Activated T-helper 2 cell treated with anti-CD3 and anti-CD28 coated beads, Interferon-gamma antibody, Interleukin-2, Interleukin-4, amounts not matched to agents 10 μg/mL and 5 μg/mL and 100 μg/mL, durations not matched to agents 14 hours and 24 hours and 36 hours (primary cell): ENCODE measurements at regions not wholly inside any gene's neighbourhood (a gene's known extent, or its start where the extent isn't known, plus 50 kb on each side); places are given as distances from the start of the nearest gene placed in this dataset.

Source experiments
- DNase-seq: peaks from one replicate; pipeline ENCODE4 v3.0.0; 2021; ENCODE audit warnings: low spot score
- H3K27ac Mint-ChIP-seq: one replicate; pipeline ENCODE4 v1.8.0; 2021; ENCODE audit warnings: mixed read lengths
- H3K27me3 Mint-ChIP-seq: one replicate; pipeline ENCODE4 v1.8.0; 2021; ENCODE audit warnings: low read depth, mixed read lengths
- H3K36me3 Mint-ChIP-seq: one replicate; pipeline ENCODE4 v1.8.0; 2021; ENCODE audit warnings: low read depth, mixed read lengths
- H3K4me1 Mint-ChIP-seq: one replicate; pipeline ENCODE4 v1.8.0; 2021; ENCODE audit warnings: low read depth, mixed read lengths
- H3K4me3 Mint-ChIP-seq: one replicate; pipeline ENCODE4 v1.8.0; 2021; ENCODE audit warnings: low read depth, mild to moderate bottlenecking, moderate library complexity, mixed read lengths
- H3K9me3 Mint-ChIP-seq: one replicate; pipeline ENCODE4 v1.8.0; 2021; ENCODE audit warnings: mixed read lengths
- intact Hi-C: fragments of 100-400 bp; cut with micrococcal nuclease; formaldehyde crosslinking; loops from one replicate; pipeline ENCODE4 v1.15.1; 2023

DNA sequence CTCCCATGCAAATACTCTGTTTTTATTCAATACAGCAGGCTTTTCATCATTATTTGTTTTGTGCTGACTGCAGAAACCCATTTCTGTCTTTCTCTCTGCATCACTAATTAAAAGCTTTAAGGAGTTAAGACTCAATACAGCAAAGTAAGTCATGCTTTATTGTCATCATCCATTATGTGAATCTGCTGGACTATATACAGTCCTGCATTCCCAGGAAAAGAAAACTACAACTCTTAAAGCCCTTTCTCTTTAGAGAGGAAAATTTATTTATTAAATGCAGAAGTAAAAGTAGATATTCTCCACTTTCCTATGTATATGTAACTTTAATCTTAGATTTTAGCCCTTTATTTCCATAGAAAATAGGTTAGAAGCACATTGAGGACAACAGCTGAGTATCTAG, 706.6 kb upstream of the RGMB start:
- Mint-ChIP-seq H3K4me3 (no peak overlapping the region), H3K27me3 (peaks cover 2% of the 10 kb centered on the region), H3K4me1 (peaks cover 6% of the 10 kb centered on the region), H3K27ac (no peak overlapping the region), H3K36me3 (no peaks in the 10 kb centered on the region), H3K9me3 (no peaks in the 10 kb centered on the region)
- intact Hi-C loops = no loop called here
- no peak for DNase-seq

DNA sequence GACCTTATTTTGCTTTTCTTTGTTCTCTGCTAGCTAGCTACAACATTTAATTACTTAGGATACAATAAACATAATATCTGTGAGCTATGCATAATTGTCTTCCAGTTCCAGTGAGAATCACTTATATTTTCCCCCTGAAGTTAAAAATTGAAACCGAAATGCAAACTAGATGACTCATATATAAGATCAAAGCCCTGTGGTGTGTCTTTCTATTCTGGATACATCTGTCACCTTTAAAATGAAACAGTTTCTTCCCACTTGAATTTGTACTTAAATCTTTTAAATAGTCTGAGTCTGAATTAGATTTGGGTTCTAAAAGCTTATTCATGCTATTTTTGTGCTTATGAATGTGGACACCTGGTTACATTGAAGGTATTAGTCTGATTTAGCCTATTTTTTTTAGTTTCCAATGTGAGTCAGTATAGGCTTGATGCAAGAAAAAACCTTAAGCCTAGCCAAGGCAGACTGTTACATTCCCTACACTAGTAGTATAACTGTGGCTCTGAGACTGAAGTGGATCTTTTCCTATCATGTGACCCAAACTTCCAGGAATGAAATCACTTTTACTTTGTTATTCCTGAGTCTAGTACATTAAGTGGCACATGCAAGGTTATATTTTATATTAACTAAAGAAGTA, 703.5 kb upstream of the RGMB start:
- H3K4me1 Mint-ChIP-seq = peaks cover 6% of the 10 kb centered on the region
- intact Hi-C loops = no loop called here
- H3K9me3 Mint-ChIP-seq = no peaks in the 10 kb centered on the region
- peaks cover 2% of the 10 kb centered on the region for H3K27me3 Mint-ChIP-seq
- H3K27ac Mint-ChIP-seq = no peak overlapping the region
- no peak for DNase-seq
- no peak overlapping the region for H3K4me3 Mint-ChIP-seq
- H3K36me3 Mint-ChIP-seq = no peaks in the 10 kb centered on the region

DNA sequence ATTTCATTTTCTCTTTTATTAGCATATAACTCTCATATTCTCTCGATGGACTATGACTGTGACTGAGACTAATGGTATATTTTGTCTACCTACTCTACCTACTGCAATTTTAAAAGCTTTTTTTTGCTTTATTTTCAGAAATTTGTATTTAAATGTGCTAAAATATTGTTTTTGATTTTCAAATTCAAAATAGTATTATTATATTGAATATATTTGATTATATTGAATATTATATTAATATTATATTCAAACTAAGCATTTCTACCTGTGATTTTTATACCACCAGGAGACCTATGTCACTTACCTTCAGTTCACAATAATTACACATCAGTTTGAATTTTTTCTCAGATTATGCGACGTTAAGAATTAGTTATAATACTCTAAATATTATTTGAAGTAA, 700.5 kb upstream of the RGMB start:
- Mint-ChIP-seq H3K4me1 (peaks cover 6% of the 10 kb centered on the region), H3K9me3 (no peaks in the 10 kb centered on the region), H3K36me3 (no peaks in the 10 kb centered on the region), H3K4me3 (no peak overlapping the region), H3K27ac (no peak overlapping the region), H3K27me3 (peaks cover 2% of the 10 kb centered on the region)
- DNase-seq = no peak
- intact Hi-C loops = no loop called here

DNA sequence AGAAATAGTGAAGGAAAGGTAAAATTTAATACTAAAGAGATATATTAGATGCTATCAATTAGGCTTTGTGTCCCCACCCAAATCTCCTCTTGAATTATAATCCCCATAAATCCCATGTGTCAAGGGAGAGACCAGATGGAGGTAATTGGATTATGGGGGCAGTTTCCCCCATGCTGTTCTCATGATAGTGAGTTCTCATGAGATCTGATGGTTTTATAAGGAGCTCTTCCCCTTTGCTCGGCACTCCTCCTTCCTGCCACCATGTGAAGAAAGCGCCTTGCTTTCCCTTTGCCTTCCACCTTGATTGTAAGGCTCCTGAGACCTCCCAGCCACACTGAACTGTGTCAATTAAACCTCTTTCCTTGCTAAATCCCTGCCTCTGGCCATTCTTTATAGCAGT, 697.0 kb upstream of the RGMB start:
- no peaks in the 10 kb centered on the region for H3K27me3 Mint-ChIP-seq
- DNase-seq = no peak
- H3K9me3 Mint-ChIP-seq = no peaks in the 10 kb centered on the region
- H3K27ac Mint-ChIP-seq = no peak overlapping the region
- H3K36me3 Mint-ChIP-seq = no peaks in the 10 kb centered on the region
- intact Hi-C loops = no loop called here
- no peaks in the 10 kb centered on the region for H3K4me1 Mint-ChIP-seq
- no peak overlapping the region for H3K4me3 Mint-ChIP-seq

DNA sequence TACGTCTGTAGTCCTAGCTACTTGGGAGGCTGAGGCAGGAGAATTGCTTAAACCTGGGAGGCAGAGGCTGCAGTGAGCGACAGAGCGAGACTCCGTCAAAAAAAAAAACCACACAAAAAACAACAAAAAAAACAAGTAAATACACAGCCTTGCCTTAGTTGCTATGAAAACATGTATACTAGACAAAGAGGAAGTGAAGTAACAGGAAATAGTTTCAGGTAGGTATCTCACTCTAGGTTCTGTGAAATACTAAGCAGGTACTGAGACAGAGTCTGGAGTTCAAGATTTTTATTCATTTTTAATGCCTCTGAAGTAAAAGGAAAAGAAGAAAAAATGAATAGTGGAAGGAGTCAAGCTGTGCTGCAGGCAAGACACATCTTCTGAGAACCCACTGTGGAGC, 687.9 kb upstream of the RGMB start:
- Mint-ChIP-seq H3K9me3 (no peaks in the 10 kb centered on the region), H3K36me3 (no peaks in the 10 kb centered on the region), H3K4me3 (no peak overlapping the region), H3K27ac (no peak overlapping the region), H3K4me1 (no peaks in the 10 kb centered on the region), H3K27me3 (no peaks in the 10 kb centered on the region)
- DNase-seq = no peak
- intact Hi-C loops = no loop called here

DNA sequence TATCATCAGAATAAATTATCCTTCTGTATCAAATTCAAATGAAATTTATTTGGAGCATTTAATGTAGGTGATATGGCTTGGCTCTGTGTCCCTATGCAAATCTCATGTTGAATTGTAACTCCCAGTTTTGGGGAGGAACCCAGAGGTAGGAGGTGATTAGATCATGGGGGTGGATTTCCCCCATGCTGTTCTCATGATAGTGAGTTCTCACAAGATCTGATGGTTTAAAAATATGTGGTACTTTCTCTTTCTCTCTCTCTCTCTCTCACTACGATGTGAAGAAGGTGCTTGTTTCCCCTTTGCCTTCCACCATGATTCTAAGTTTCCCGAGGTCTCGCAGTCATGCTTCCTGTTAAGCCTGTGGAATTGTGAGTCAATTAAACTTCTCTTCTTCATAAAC, 678.4 kb upstream of the RGMB start:
- no peak overlapping the region for H3K27ac Mint-ChIP-seq
- H3K9me3 Mint-ChIP-seq = no peaks in the 10 kb centered on the region
- intact Hi-C loops = no loop called here
- H3K36me3 Mint-ChIP-seq = no peaks in the 10 kb centered on the region
- no peak for DNase-seq
- H3K27me3 Mint-ChIP-seq = no peaks in the 10 kb centered on the region
- H3K4me3 Mint-ChIP-seq = no peak overlapping the region
- H3K4me1 Mint-ChIP-seq = no peaks in the 10 kb centered on the region

DNA sequence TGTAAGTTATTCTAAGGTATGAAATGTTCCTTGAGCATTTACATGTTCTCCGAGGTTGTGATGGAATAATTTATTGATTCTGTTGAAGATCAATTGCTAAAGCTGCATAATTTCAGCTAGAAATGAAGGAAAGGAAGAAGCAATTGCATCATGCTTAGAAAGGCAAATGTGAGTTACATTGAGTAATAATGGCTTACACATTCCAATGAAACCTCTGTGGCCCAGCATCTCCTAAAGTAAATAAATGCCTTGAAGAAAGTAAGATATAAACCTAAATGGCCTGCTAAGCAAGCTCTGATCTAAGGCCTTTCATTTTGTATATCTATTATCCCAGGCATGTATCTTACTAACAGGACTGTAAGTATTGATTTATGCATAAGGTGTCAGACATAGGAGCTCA, 677.3 kb upstream of the RGMB start:
- no peaks in the 10 kb centered on the region for H3K9me3 Mint-ChIP-seq
- no peaks in the 10 kb centered on the region for H3K4me1 Mint-ChIP-seq
- H3K4me3 Mint-ChIP-seq = no peak overlapping the region
- no peak overlapping the region for H3K27ac Mint-ChIP-seq
- no peak for DNase-seq
- H3K36me3 Mint-ChIP-seq = no peaks in the 10 kb centered on the region
- no peaks in the 10 kb centered on the region for H3K27me3 Mint-ChIP-seq
- intact Hi-C loops = no loop called here

DNA sequence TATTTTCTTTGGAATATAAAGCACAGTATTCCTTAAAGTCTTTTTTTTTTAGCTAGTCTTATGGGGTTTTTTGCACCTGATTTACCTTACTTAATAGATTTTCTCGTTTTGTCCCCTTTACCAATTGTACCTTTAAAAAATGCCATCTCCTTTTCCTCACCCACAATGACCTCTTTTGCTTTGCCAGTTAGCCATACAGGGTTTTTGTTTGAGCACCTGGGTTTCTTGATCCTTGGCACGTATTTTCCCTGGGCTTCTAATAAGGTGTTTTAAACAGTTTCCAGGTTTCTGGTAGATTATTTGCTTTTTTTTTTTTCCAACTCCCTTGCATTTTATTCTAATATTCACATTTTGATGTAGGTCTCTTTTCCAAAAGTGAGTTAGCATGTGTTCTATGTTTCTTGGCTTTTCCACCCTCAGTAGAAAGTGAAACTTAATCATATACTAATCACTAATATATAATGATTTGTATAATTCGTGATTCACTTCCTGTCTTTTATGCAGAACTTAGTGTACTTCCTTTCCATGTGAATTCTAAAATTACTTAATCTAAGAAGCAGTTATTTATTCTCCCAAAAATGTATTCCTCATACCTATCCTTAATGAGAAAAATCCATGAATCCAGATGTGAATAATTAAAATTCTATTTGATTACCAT, 673.9 kb upstream of the RGMB start:
- Mint-ChIP-seq H3K4me3 (no peak overlapping the region), H3K36me3 (no peaks in the 10 kb centered on the region)

DNA sequence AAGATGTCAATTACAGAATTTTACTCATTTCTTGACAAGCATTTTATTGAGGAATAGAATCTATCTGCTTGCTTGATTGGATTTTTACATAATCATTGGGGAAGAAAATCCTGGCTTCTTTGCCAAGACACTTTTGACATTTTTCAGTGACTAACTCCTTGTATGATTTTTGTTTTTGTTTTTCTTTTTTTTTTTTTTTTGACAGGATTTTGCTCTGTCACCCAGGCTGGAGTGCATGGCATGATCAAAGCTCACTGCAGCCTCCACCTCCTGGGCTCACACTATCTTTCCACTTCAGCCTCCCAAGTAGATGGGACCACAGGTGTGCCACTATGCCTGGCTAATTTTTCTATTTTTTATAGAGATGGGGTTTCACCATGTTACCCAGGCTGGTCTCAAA, 672.3 kb upstream of the RGMB start:
- Mint-ChIP-seq H3K4me3 (no peak overlapping the region), H3K27ac (no peak overlapping the region), H3K4me1 (no peaks in the 10 kb centered on the region), H3K27me3 (no peaks in the 10 kb centered on the region), H3K36me3 (no peaks in the 10 kb centered on the region), H3K9me3 (no peaks in the 10 kb centered on the region)
- no peak for DNase-seq
- intact Hi-C loops = no loop called here

More for the DNA sequence above, 673.9 kb upstream of the RGMB start:
- Mint-ChIP-seq H3K27ac (no peak overlapping the region), H3K9me3 (no peaks in the 10 kb centered on the region), H3K27me3 (no peaks in the 10 kb centered on the region), H3K4me1 (no peaks in the 10 kb centered on the region)
- intact Hi-C loops = no loop called here
- no peak for DNase-seq

DNA sequence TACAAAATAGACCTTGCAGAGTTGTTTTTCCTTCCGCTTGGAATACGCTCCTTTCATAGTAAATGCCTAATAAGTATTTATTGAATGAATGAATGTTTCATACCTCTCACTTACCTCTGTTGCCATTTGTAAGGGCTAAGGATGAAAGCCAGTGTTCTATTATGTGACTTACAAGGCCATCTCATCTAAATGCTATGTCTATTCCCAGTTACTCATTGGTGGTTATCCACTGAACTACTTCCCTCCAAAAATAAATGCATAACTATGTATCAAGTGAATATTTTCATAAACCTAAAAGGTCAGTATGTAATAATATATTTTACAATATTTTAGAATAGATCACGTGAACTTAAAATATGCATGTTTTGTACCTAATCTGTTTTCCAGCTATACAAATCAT, 670.5 kb upstream of the RGMB start:
- no peak for DNase-seq
- intact Hi-C loops = no loop called here
- Mint-ChIP-seq H3K4me3 (no peak overlapping the region), H3K27me3 (no peaks in the 10 kb centered on the region), H3K9me3 (no peaks in the 10 kb centered on the region), H3K4me1 (no peaks in the 10 kb centered on the region), H3K36me3 (no peaks in the 10 kb centered on the region), H3K27ac (no peak overlapping the region)

DNA sequence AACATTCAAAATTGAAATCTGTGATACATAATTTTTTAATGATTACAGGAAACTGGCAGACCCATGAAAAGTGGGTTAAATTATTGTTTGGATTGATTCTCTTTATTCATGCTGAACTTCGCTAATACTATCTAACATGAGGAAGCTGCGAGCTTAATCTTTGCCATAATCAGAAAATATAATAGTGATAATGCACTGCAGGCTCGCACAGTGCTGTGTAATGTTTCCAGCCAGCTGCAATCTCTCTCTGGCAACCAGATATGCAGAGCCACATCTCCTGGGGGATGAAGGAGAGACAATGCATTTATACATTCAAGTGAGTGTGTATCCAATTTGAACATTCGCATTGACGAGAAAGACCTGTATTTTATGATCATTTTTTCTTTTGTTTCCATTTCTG, 669.7 kb upstream of the RGMB start:
- DNase-seq = no peak
- no peak overlapping the region for H3K4me3 Mint-ChIP-seq
- H3K36me3 Mint-ChIP-seq = no peaks in the 10 kb centered on the region
- intact Hi-C loops = no loop called here
- no peaks in the 10 kb centered on the region for H3K9me3 Mint-ChIP-seq
- H3K4me1 Mint-ChIP-seq = no peaks in the 10 kb centered on the region
- no peak overlapping the region for H3K27ac Mint-ChIP-seq
- no peaks in the 10 kb centered on the region for H3K27me3 Mint-ChIP-seq

DNA sequence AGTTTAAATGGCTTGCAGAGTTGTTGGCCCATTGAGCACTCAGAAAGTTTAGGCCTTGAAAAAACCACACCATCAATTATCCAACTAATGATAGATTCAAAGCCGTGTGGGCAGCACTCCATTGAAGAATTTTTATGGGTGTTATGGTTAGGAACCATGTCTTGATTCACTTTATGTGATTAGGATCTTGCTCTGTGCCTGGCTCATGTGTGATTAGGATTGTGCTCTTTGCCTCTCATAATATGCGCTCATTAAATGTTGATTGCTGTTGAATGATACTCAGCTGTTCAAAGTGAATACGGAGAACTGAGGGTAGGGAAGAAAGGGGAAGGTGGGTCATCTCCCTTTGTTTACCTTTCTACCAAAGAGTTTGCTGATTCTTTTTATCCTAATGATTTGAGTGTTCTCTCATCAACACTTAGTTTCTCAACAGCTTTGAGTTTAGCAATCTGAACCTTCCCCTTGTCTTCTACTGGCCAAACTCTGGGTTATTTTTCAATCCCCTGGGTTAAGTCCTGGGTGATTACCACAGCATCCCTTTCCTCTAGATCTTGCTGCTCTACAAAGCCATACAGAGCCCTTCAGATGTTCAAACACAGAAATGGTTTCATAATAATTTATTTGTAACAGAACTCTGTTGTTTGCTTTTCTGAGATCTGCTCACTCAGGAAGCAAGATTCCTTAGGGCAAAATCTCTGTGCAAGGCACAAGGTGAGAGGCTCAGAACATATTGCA, 668.8 kb upstream of the RGMB start:
- Mint-ChIP-seq H3K9me3 (no peaks in the 10 kb centered on the region), H3K36me3 (no peaks in the 10 kb centered on the region), H3K4me1 (no peaks in the 10 kb centered on the region), H3K4me3 (no peak overlapping the region), H3K27ac (no peak overlapping the region), H3K27me3 (no peaks in the 10 kb centered on the region)
- no peak for DNase-seq
- intact Hi-C loops = no loop called here

DNA sequence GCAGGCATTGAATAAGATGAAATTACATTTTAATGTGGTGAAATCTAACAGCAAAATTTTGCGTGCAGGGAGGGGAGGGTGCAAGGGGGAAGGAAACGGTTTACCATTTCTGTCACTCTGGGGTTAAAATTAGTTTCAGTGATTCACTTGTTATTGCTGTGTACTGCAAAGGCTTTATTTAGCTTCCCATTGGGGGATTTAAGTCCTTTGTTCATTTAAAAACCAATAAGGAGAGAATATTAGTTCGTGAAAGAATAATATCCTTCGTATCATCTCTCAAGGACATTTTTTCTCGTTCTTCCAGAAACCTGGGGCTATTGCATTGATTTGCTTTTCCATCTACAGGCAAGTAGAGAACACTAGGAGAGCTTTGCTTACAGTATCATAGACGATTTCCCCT, 667.8 kb upstream of the RGMB start:
- no peaks in the 10 kb centered on the region for H3K36me3 Mint-ChIP-seq
- intact Hi-C loops = no loop called here
- no peaks in the 10 kb centered on the region for H3K27me3 Mint-ChIP-seq
- no peaks in the 10 kb centered on the region for H3K4me1 Mint-ChIP-seq
- H3K27ac Mint-ChIP-seq = no peak overlapping the region
- no peaks in the 10 kb centered on the region for H3K9me3 Mint-ChIP-seq
- DNase-seq = no peak
- no peak overlapping the region for H3K4me3 Mint-ChIP-seq
